ENCODE measurements at regions not wholly inside any gene's neighbourhood (a gene's known extent, or its start where the extent isn't known, plus 50 kb on each side); places are given as distances from the start of the nearest gene placed in this dataset.

DNA sequence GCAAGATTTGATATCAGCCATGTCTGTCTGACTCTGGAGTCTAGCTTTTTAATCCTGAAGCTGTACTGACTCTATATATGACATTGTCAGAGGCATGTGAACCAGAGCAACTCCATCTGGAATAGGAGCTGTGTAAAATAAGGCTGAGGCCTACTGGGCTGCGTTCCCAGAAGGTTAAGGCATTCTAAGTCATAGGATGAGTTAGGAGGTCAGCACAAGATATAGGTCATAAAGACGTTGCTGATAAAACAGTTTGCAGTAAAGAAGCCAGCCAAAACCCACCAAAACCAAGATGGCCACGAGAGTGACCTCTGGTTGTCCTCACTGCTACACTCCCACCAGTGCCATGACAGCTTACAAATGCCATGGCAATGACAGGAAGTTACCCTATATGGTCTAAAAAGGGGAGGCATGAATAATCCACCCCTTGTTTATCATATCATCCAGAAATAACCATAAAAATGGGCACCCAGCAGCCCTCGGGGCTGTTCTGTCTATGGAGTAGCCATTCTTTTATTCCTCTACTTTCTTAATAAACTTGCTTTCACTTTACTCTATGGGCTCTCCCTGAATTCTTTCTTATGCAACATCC lies 172.7 kb upstream of the KRR1 start (continued):
- TF ChIP-seq, protein P1, sequence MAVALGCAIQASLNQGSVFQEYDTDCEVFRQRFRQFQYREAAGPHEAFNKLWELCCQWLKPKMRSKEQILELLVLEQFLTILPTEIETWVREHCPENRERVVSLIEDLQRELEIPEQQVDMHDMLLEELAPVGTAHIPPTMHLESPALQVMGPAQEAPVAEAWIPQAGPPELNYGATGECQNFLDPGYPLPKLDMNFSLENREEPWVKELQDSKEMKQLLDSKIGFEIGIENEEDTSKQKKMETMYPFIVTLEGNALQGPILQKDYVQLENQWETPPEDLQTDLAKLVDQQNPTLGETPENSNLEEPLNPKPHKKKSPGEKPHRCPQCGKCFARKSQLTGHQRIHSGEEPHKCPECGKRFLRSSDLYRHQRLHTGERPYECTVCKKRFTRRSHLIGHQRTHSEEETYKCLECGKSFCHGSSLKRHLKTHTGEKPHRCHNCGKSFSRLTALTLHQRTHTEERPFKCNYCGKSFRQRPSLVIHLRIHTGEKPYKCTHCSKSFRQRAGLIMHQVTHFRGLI (CRISPR knock-in tag; IDR thresholded peaks at IDR 0.05): peak; percentile 91
- TF ChIP-seq GTF2A2 (tag; IDR thresholded peaks at IDR 0.05) (peak; percentile 94), SMAD4 (CRISPR knock-in tag; conservative IDR thresholded peaks at IDR 0.05) (peak; percentile 92), ZNF324 (CRISPR knock-in tag; IDR thresholded peaks at IDR 0.05) (peak; percentile 65), ZNF644 (tag; IDR thresholded peaks at IDR 0.05; ENCODE audit: low read depth) (peak; percentile 92), ILK (tag; IDR thresholded peaks at IDR 0.05; ENCODE audit: borderline replicate concordance, low read depth) (peak; percentile 89)

DNA sequence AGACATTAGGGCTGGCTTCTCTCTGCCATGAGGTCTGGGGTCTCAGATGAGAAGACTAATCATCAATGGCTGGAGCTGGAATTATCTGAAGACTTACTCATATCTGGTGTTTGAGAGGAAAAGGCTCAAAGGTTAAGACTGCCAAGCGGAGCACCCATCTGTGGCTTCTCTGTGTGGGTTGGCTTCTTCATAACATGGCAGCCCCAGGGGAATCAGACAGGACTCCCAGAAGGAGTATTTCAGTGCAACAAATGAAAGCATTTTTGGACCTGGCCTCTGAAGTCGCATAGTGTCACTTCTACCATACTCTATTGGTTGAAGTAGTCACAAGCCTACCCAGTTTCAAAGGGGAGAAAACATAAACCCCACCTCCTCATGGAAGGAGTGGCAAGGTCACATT lies 171.8 kb upstream of the KRR1 start:
- ATAC-seq: peak; percentile 27; the same call in 2 of the 3 replicates
- CTCF ChIA-PET (ENCODE audit: low intra/inter-chr PET ratio): no interaction called here
- intact Hi-C loops (cut with micrococcal nuclease): no loop called here
- no peak for TF ChIP-seq ZNF561 (CRISPR knock-in tag; conservative IDR thresholded peaks at IDR 0.05)
- TF ChIP-seq KDM1A (IDR thresholded peaks at IDR 0.05): no peak
- TF ChIP-seq GABPB2 (CRISPR knock-in tag; conservative IDR thresholded peaks at IDR 0.05): no peak
- TF ChIP-seq POU5F1 (IDR thresholded peaks at IDR 0.05; ENCODE audit: borderline replicate concordance, low read depth, low read length, partially characterized antibody): no peak
- TF ChIP-seq KLF6 (CRISPR knock-in tag; IDR thresholded peaks at IDR 0.05; ENCODE audit: borderline replicate concordance): no peak
- TF ChIP-seq ZFP30 (CRISPR knock-in tag; IDR thresholded peaks at IDR 0.05; ENCODE audit: borderline replicate concordance): no peak
- TF ChIP-seq LEF1 (IDR thresholded peaks at IDR 0.05): no peak
- no peak for TF ChIP-seq FIP1L1 (IDR thresholded peaks at IDR 0.05; ENCODE audit: low read depth, low read length, poor library complexity, severe bottlenecking)
- TF ChIP-seq, protein P2, sequence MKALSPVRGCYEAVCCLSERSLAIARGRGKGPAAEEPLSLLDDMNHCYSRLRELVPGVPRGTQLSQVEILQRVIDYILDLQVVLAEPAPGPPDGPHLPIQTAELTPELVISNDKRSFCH (CRISPR knock-in tag; IDR thresholded peaks at IDR 0.05): no peak
- TF ChIP-seq, protein P2 (tag; IDR thresholded peaks at IDR 0.05): no peak
- TF ChIP-seq, protein P3, sequence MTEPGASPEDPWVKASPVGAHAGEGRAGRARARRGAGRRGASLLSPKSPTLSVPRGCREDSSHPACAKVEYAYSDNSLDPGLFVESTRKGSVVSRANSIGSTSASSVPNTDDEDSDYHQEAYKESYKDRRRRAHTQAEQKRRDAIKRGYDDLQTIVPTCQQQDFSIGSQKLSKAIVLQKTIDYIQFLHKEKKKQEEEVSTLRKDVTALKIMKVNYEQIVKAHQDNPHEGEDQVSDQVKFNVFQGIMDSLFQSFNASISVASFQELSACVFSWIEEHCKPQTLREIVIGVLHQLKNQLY (CRISPR knock-in tag; conservative IDR thresholded peaks at IDR 0.05): no peak
- TF ChIP-seq HNRNPK (IDR thresholded peaks at IDR 0.05; ENCODE audit: low read depth, low read length, poor library complexity, severe bottlenecking): no peak

More for the DNA sequence above, 171.8 kb upstream of the KRR1 start:
- Histone ChIP-seq H3K9me3 (replicated peaks; ENCODE audit: control insufficient read depth, insufficient read depth, low read depth, low read length) (no peaks in the 10 kb centered on the region), H4K20me1 (replicated peaks; ENCODE audit: control insufficient read depth, insufficient read depth, low read length) (no peaks in the 10 kb centered on the region), H2AFZ (ENCODE audit: low read depth, low read length) (peak overlapping the region; percentile 72), H3K27me3 (ENCODE audit: control insufficient read depth in 2 of 2, insufficient read depth in 2 of 2, low read length in 2 of 2) (no peaks in the 10 kb centered on the region), H3K27ac (ENCODE audit: extremely low read depth, low read depth, low read length) (no peak overlapping the region), H3K4me1 (replicated peaks in 1 of 2; ENCODE audit: control insufficient read depth in 2 of 2, insufficient read depth in 2 of 2, low read length in 2 of 2) (peaks cover 0 to 23% of the 10 kb centered on the region in 2 experiments; a peak in 3 of 5 replicates), H3K36me3 (ENCODE audit: control insufficient read depth, insufficient read depth, low read length) (no peaks in the 10 kb centered on the region), H3K9me1 (ENCODE audit: control insufficient read depth, insufficient read depth, low read length) (no peaks in the 10 kb centered on the region), H3K9ac (ENCODE audit: insufficient read depth in 1 of 2, low read depth in 2 of 2, low read length in 2 of 2) (no peak overlapping the region), H3K4me3 (no peak overlapping the region), H3K4me2 (ENCODE audit: insufficient read depth, low read length) (no peak overlapping the region), H3K79me2 (ENCODE audit: control insufficient read depth, insufficient read depth, low read length) (no peaks in the 10 kb centered on the region)
- FAIRE-seq: no peak
- WGBS (ENCODE audit: insufficient coverage, low coverage, missing lambda C conversion rate): 57% methylated on average over 2 of the region's 2 CpGs
- in situ Hi-C loops (cut with MboI): no loop called here
- DNase-seq (ENCODE audit: extremely low read depth in 1 of 4, low spot score in 3 of 4): no peak
- BruUV-seq (replicated peaks): no TSS peak
- POLR2A ChIA-PET: interaction anchor here (0.7 kb wide), 1 partner anchor 416 kb away, joined by 4 read pairs; no protein-coding TSS in a partner anchor
